Fibroblast of peridontal ligament (primary cell): ENCODE measurements at regions not wholly inside any gene's neighbourhood (a gene's known extent, or its start where the extent isn't known, plus 50 kb on each side); places are given as distances from the start of the nearest gene placed in this dataset.
"Not testable (repeated sequence)": the region's sequence is repeated elsewhere in the genome, so short reads cannot be mapped to it uniquely, and the experiment has no call there.

Source experiments
- DNase-seq: peaks from one replicate; pipeline ENCODE4 v3.0.0-alpha.2; 2010; ENCODE audit errors: extremely low read depth

- peak; percentile 77 for DNase-seq
These were observed 362.5 kb upstream of the ADAMTS5 start for GRCh38 chr21:27329255-27329851.

GRCh38 chr21:27326301-27326700, 359.4 kb upstream of the ADAMTS5 start:
- DNase-seq = no peak

GRCh38 chr21:27323331-27323730, 356.4 kb upstream of the ADAMTS5 start:
- DNase-seq = no peak

GRCh38 chr21:27321791-27322190, 354.9 kb upstream of the ADAMTS5 start:
- no peak for DNase-seq

- DNase-seq = no peak
These were observed 354.0 kb upstream of the ADAMTS5 start for GRCh38 chr21:27320868-27321267.

GRCh38 chr21:27317601-27318000, 350.7 kb upstream of the ADAMTS5 start:
- not testable (repeated sequence) for DNase-seq

- DNase-seq = no peak
These were observed 348.5 kb upstream of the ADAMTS5 start for GRCh38 chr21:27315373-27315772.

- DNase-seq = peak; percentile 32
These were observed 347.2 kb upstream of the ADAMTS5 start for GRCh38 chr21:27314131-27314530.

GRCh38 chr21:27306791-27307775, 340.2 kb upstream of the ADAMTS5 start:
- peak; percentile 31 for DNase-seq

- no peak for DNase-seq
These were observed 339.3 kb upstream of the ADAMTS5 start for GRCh38 chr21:27306206-27306605.

- no peak for DNase-seq
These were observed 334.3 kb upstream of the ADAMTS5 start for GRCh38 chr21:27301220-27301619.

- DNase-seq = peak; percentile 37
These were observed 333.9 kb upstream of the ADAMTS5 start for GRCh38 chr21:27300770-27301169.

- peak; percentile 61 for DNase-seq
These were observed 331.6 kb upstream of the ADAMTS5 start for GRCh38 chr21:27298465-27298864.

- no peak for DNase-seq
These were observed 326.4 kb upstream of the ADAMTS5 start for GRCh38 chr21:27293239-27293638.

- no peak for DNase-seq
These were observed 325.9 kb upstream of the ADAMTS5 start for GRCh38 chr21:27292783-27293182.

- DNase-seq = no peak
These were observed 325.3 kb upstream of the ADAMTS5 start for GRCh38 chr21:27292229-27292628.

GRCh38 chr21:27291006-27291405, 324.1 kb upstream of the ADAMTS5 start:
- no peak for DNase-seq

GRCh38 chr21:27290028-27290427, 323.1 kb upstream of the ADAMTS5 start:
- no peak for DNase-seq

GRCh38 chr21:27286760-27287159, 319.9 kb upstream of the ADAMTS5 start:
- DNase-seq = no peak

GRCh38 chr21:27277110-27277509, 310.2 kb upstream of the ADAMTS5 start:
- DNase-seq = peak; percentile 56

- peak; percentile 86 for DNase-seq
These were observed 308.5 kb upstream of the ADAMTS5 start for GRCh38 chr21:27275294-27275927.

- DNase-seq = peak; percentile 90
These were observed 302.8 kb upstream of the ADAMTS5 start for GRCh38 chr21:27269644-27270043.

- peak; percentile 36 for DNase-seq
These were observed 301.4 kb upstream of the ADAMTS5 start for GRCh38 chr21:27268290-27268689.
